ENCODE measurements at regions not wholly inside any gene's neighbourhood (a gene's known extent, or its start where the extent isn't known, plus 50 kb on each side); places are given as distances from the start of the nearest gene placed in this dataset.

GRCh38 chr18:47758000-47758399, 172.5 kb downstream of the SMAD2 start:
- DNase-seq: no peak

GRCh38 chr18:47756364-47757016, 174.0 kb downstream of the SMAD2 start:
- no peak for DNase-seq

GRCh38 chr18:47755102-47755456, 175.4 kb downstream of the SMAD2 start:
- DNase-seq: no peak

GRCh38 chr18:47754311-47755101, 176.0 kb downstream of the SMAD2 start:
- no peak for DNase-seq

GRCh38 chr18:47752796-47753645, 177.4 kb downstream of the SMAD2 start:
- DNase-seq: no peak

GRCh38 chr18:47750889-47751423, 179.5 kb downstream of the SMAD2 start:
- DNase-seq: no peak

- DNase-seq: no peak
Measured at GRCh38 chr18:47749600-47749973, 180.9 kb downstream of the SMAD2 start.

- peak; percentile 54 for DNase-seq
Measured at GRCh38 chr18:47748847-47749599, 181.4 kb downstream of the SMAD2 start.

GRCh38 chr18:47748093-47748796, 182.2 kb downstream of the SMAD2 start:
- no peak for DNase-seq

- DNase-seq: no peak
Measured at GRCh38 chr18:47747260-47747795, 183.1 kb downstream of the SMAD2 start.

GRCh38 chr18:47746615-47747014, 183.8 kb downstream of the SMAD2 start:
- no peak for DNase-seq

- DNase-seq: no peak
Measured at GRCh38 chr18:47745227-47745626, 185.2 kb downstream of the SMAD2 start.

GRCh38 chr18:47737956-47738355, 192.5 kb downstream of the SMAD2 start:
- no peak for DNase-seq

- DNase-seq: no peak
Measured at GRCh38 chr18:47737198-47737830, 193.1 kb downstream of the SMAD2 start.

- DNase-seq: no peak
Measured at GRCh38 chr18:47736376-47737140, 193.9 kb downstream of the SMAD2 start.

- no peak for DNase-seq
Measured at GRCh38 chr18:47735041-47735702, 195.3 kb downstream of the SMAD2 start.

- DNase-seq: no peak
Measured at GRCh38 chr18:47731276-47731675, 199.2 kb downstream of the SMAD2 start.

GRCh38 chr18:47730795-47731194, 199.7 kb downstream of the SMAD2 start:
- no peak for DNase-seq

- no peak for DNase-seq
Measured at GRCh38 chr18:47729356-47729755, 201.1 kb downstream of the SMAD2 start.

- DNase-seq: no peak
Measured at GRCh38 chr18:47728921-47729320, 201.5 kb downstream of the SMAD2 start.
